ENCODE measurements at regions not wholly inside any gene's neighbourhood (a gene's known extent, or its start where the extent isn't known, plus 50 kb on each side); places are given as distances from the start of the nearest gene placed in this dataset.
A peak's percentile ranks its signal among the peaks of the same experiment; 100 is the strongest.

- DNase-seq (ENCODE audit: low spot score) (peak; percentile 41), ATAC-seq (no peak)
- H3K36me3 Mint-ChIP-seq = no peaks in the 10 kb centered on the region
- no peak overlapping the region for H3K4me3 Mint-ChIP-seq
- peaks cover 14 to 26% of the 10 kb centered on the region in 2 donors for H3K4me1 Mint-ChIP-seq (ENCODE audit: low read depth in 2 of 2)
- no peak overlapping the region for H3K27ac Mint-ChIP-seq
- H3K27me3 Mint-ChIP-seq = peaks cover 0 to 6% of the 10 kb centered on the region in 2 donors
- no peaks in the 10 kb centered on the region for H3K9me3 Mint-ChIP-seq
Measured at GRCh38 chr6:44053760-44054556, 73.3 kb downstream of the MRPL14 start.

GRCh38 chr6:44053106-44053756, 74.0 kb downstream of the MRPL14 start:
- H3K27me3 Mint-ChIP-seq = peaks cover 0 to 6% of the 10 kb centered on the region in 2 donors
- ATAC-seq (no peak), DNase-seq (ENCODE audit: low spot score) (no peak)

GRCh38 chr6:44052419-44053023, 74.7 kb downstream of the MRPL14 start:
- peak overlapping the region in 1 of 2 donors; percentile 35 for H3K27ac Mint-ChIP-seq
- H3K4me1 Mint-ChIP-seq (ENCODE audit: low read depth in 2 of 2) = peaks cover 5 to 12% of the 10 kb centered on the region in 2 donors
- DNase-seq (ENCODE audit: low spot score) = peak; percentile 61
- peaks cover 0 to 6% of the 10 kb centered on the region in 2 donors for H3K27me3 Mint-ChIP-seq
- no peaks in the 10 kb centered on the region for H3K36me3 Mint-ChIP-seq
- H3K4me3 Mint-ChIP-seq = no peak overlapping the region
- no peaks in the 10 kb centered on the region for H3K9me3 Mint-ChIP-seq
- peak; percentile 64 to 70 for ATAC-seq

More at GRCh38 chr6:44053106-44053756, 74.0 kb downstream of the MRPL14 start:
- Mint-ChIP-seq H3K27ac (no peak overlapping the region), H3K4me3 (no peak overlapping the region), H3K9me3 (no peaks in the 10 kb centered on the region), H3K4me1 (ENCODE audit: low read depth in 2 of 2) (peaks cover 8 to 19% of the 10 kb centered on the region in 2 donors), H3K36me3 (no peaks in the 10 kb centered on the region)

GRCh38 chr6:44051515-44051914, 75.7 kb downstream of the MRPL14 start:
- H3K27me3 Mint-ChIP-seq = peaks cover 0 to 9% of the 10 kb centered on the region in 2 donors
- no peaks in the 10 kb centered on the region for H3K9me3 Mint-ChIP-seq
- no peak overlapping the region for H3K27ac Mint-ChIP-seq
- DNase-seq (ENCODE audit: low spot score) (peak; percentile 5), ATAC-seq (no peak)
- no peak overlapping the region for H3K4me3 Mint-ChIP-seq
- H3K4me1 Mint-ChIP-seq (ENCODE audit: low read depth in 2 of 2) = peaks cover 5 to 12% of the 10 kb centered on the region in 2 donors
- H3K36me3 Mint-ChIP-seq = no peaks in the 10 kb centered on the region

GRCh38 chr6:44050872-44051505, 76.3 kb downstream of the MRPL14 start:
- DNase-seq (ENCODE audit: low spot score) (peak; percentile 48), ATAC-seq (no peak)
- Mint-ChIP-seq H3K4me3 (no peak overlapping the region), H3K27ac (no peak overlapping the region), H3K36me3 (no peaks in the 10 kb centered on the region), H3K4me1 (ENCODE audit: low read depth in 2 of 2) (peaks cover 5 to 12% of the 10 kb centered on the region in 2 donors), H3K27me3 (peaks cover 0 to 9% of the 10 kb centered on the region in 2 donors), H3K9me3 (no peaks in the 10 kb centered on the region)

GRCh38 chr6:44049989-44050871, 77.0 kb downstream of the MRPL14 start:
- no peak for ATAC-seq
- peaks cover 5 to 12% of the 10 kb centered on the region in 2 donors for H3K4me1 Mint-ChIP-seq (ENCODE audit: low read depth in 2 of 2)
- no peak overlapping the region for H3K4me3 Mint-ChIP-seq
- H3K36me3 Mint-ChIP-seq = no peaks in the 10 kb centered on the region
- DNase-seq (ENCODE audit: low spot score) = peak; percentile 15
- H3K27ac Mint-ChIP-seq = no peak overlapping the region
- no peaks in the 10 kb centered on the region for H3K9me3 Mint-ChIP-seq
- H3K27me3 Mint-ChIP-seq = peaks cover 0 to 9% of the 10 kb centered on the region in 2 donors

GRCh38 chr6:44049163-44049988, 77.9 kb downstream of the MRPL14 start:
- Mint-ChIP-seq H3K36me3 (no peaks in the 10 kb centered on the region), H3K4me1 (ENCODE audit: low read depth in 2 of 2) (peaks cover 5 to 12% of the 10 kb centered on the region in 2 donors), H3K27ac (no peak overlapping the region), H3K9me3 (no peaks in the 10 kb centered on the region), H3K4me3 (no peak overlapping the region), H3K27me3 (peaks cover 0 to 9% of the 10 kb centered on the region in 2 donors)
- DNase-seq (ENCODE audit: low spot score) (peak; percentile 57), ATAC-seq (peak in 1 of 2 donors; percentile 31)

GRCh38 chr6:44048277-44048676, 79.0 kb downstream of the MRPL14 start:
- DNase-seq (ENCODE audit: low spot score) (no peak), ATAC-seq (no peak)
- H3K36me3 Mint-ChIP-seq = no peaks in the 10 kb centered on the region
- peaks cover 5 to 12% of the 10 kb centered on the region in 2 donors for H3K4me1 Mint-ChIP-seq (ENCODE audit: low read depth in 2 of 2)
- H3K27me3 Mint-ChIP-seq = peaks cover 0 to 7% of the 10 kb centered on the region in 2 donors
- H3K9me3 Mint-ChIP-seq = no peaks in the 10 kb centered on the region
- no peak overlapping the region for H3K4me3 Mint-ChIP-seq
- H3K27ac Mint-ChIP-seq = no peak overlapping the region

- no peak for ATAC-seq
Measured at GRCh38 chr6:44047801-44048200, 79.5 kb downstream of the MRPL14 start.

GRCh38 chr6:44047179-44047546, 80.1 kb downstream of the MRPL14 start:
- DNase-seq (ENCODE audit: low spot score) = no peak
- no peak overlapping the region for H3K4me3 Mint-ChIP-seq
- no peak for ATAC-seq

More at GRCh38 chr6:44047801-44048200, 79.5 kb downstream of the MRPL14 start:
- Mint-ChIP-seq H3K4me1 (ENCODE audit: low read depth in 2 of 2) (peaks cover 5 to 12% of the 10 kb centered on the region in 2 donors), H3K27me3 (peaks cover 0 to 7% of the 10 kb centered on the region in 2 donors), H3K9me3 (no peaks in the 10 kb centered on the region), H3K27ac (no peak overlapping the region), H3K36me3 (no peaks in the 10 kb centered on the region), H3K4me3 (no peak overlapping the region)
- no peak for DNase-seq (ENCODE audit: low spot score)

GRCh38 chr6:44046516-44047178, 80.6 kb downstream of the MRPL14 start:
- Mint-ChIP-seq H3K27me3 (peaks cover 0 to 7% of the 10 kb centered on the region in 2 donors), H3K9me3 (no peaks in the 10 kb centered on the region), H3K4me1 (ENCODE audit: low read depth in 2 of 2) (peaks cover 4 to 5% of the 10 kb centered on the region in 2 donors), H3K27ac (no peak overlapping the region), H3K36me3 (no peaks in the 10 kb centered on the region), H3K4me3 (no peak overlapping the region)
- ATAC-seq = no peak
- DNase-seq (ENCODE audit: low spot score) = no peak

More at GRCh38 chr6:44047179-44047546, 80.1 kb downstream of the MRPL14 start:
- H3K9me3 Mint-ChIP-seq = no peaks in the 10 kb centered on the region
- H3K36me3 Mint-ChIP-seq = no peaks in the 10 kb centered on the region
- no peak overlapping the region for H3K27ac Mint-ChIP-seq
- peaks cover 0 to 7% of the 10 kb centered on the region in 2 donors for H3K27me3 Mint-ChIP-seq
- peaks cover 5 to 6% of the 10 kb centered on the region in 2 donors for H3K4me1 Mint-ChIP-seq (ENCODE audit: low read depth in 2 of 2)

- H3K27me3 Mint-ChIP-seq = peaks cover 0 to 7% of the 10 kb centered on the region in 2 donors
- DNase-seq (ENCODE audit: low spot score) (no peak), ATAC-seq (no peak)
- H3K36me3 Mint-ChIP-seq = no peaks in the 10 kb centered on the region
- H3K4me3 Mint-ChIP-seq = no peak overlapping the region
- H3K9me3 Mint-ChIP-seq = no peaks in the 10 kb centered on the region
- H3K4me1 Mint-ChIP-seq (ENCODE audit: low read depth in 2 of 2) = peaks cover 4 to 5% of the 10 kb centered on the region in 2 donors
- H3K27ac Mint-ChIP-seq = no peak overlapping the region
Measured at GRCh38 chr6:44045672-44046015, 81.6 kb downstream of the MRPL14 start.
